ENCODE measurements at regions not wholly inside any gene's neighbourhood (a gene's known extent, or its start where the extent isn't known, plus 50 kb on each side); places are given as distances from the start of the nearest gene placed in this dataset.

GRCh38 chr11:119793335-119793984 lies 64.5 kb upstream of the NECTIN1 start:
- DNase-seq (ENCODE audit: low read depth): no peak

GRCh38 chr11:119791701-119792151 lies 62.7 kb upstream of the NECTIN1 start:
- DNase-seq (ENCODE audit: low read depth): peak; percentile 38

GRCh38 chr11:119791047-119791446 lies 62.0 kb upstream of the NECTIN1 start:
- DNase-seq (ENCODE audit: low read depth): no peak

GRCh38 chr11:119790476-119790875 lies 61.5 kb upstream of the NECTIN1 start:
- no peak for DNase-seq (ENCODE audit: low read depth)

GRCh38 chr11:119789766-119790407 lies 60.9 kb upstream of the NECTIN1 start:
- DNase-seq (ENCODE audit: low read depth): no peak

- no peak for DNase-seq (ENCODE audit: low read depth)
Observed at GRCh38 chr11:119788911-119789560, 60.0 kb upstream of the NECTIN1 start.

- no peak for DNase-seq (ENCODE audit: low read depth)
Observed at GRCh38 chr11:119788096-119788883, 59.3 kb upstream of the NECTIN1 start.

GRCh38 chr11:119787074-119787461 lies 58.1 kb upstream of the NECTIN1 start:
- no peak for DNase-seq (ENCODE audit: low read depth)

- DNase-seq (ENCODE audit: low read depth): no peak
Observed at GRCh38 chr11:119786431-119787073, 57.6 kb upstream of the NECTIN1 start.

GRCh38 chr11:119785131-119785530 lies 56.1 kb upstream of the NECTIN1 start:
- DNase-seq (ENCODE audit: low read depth): no peak

GRCh38 chr11:119784421-119784820 lies 55.4 kb upstream of the NECTIN1 start:
- DNase-seq (ENCODE audit: low read depth): no peak

- DNase-seq (ENCODE audit: low read depth): no peak
Observed at GRCh38 chr11:119783466-119784400, 54.7 kb upstream of the NECTIN1 start.

GRCh38 chr11:119782739-119783072 lies 53.7 kb upstream of the NECTIN1 start:
- peak; percentile 18 for DNase-seq (ENCODE audit: low read depth)

GRCh38 chr11:119782006-119782738 lies 53.2 kb upstream of the NECTIN1 start:
- DNase-seq (ENCODE audit: low read depth): no peak

- no peak for DNase-seq (ENCODE audit: low read depth)
Observed at GRCh38 chr11:119780222-119780953, 51.4 kb upstream of the NECTIN1 start.

- DNase-seq (ENCODE audit: low read depth): no peak
Observed at GRCh38 chr11:119779195-119780071, 50.4 kb upstream of the NECTIN1 start.

Data from non-pigmented ciliary epithelial cell (primary cell).